MM.1S (cell line): ENCODE measurements at regions not wholly inside any gene's neighbourhood (a gene's known extent, or its start where the extent isn't known, plus 50 kb on each side); places are given as distances from the start of the nearest gene placed in this dataset.
"Not testable (repeated sequence)": the region's sequence is repeated elsewhere in the genome, so short reads cannot be mapped to it uniquely, and the experiment has no call there.

ENCODE experiments used
- DNase-seq: peaks from one replicate; pipeline ENCODE4 v3.0.0-alpha.2; 2015
- H2AFZ ChIP-seq: fragments of 300-600 bp; sonication (generic); 2 replicates; pipeline ENCODE4 v1.6.0; 2016; ENCODE audit warnings: antibody characterized with exemption, low read length
- H3F3A ChIP-seq: fragments of 300-600 bp; sonication (generic); 2 replicates; pipeline ENCODE4 v1.6.1; 2016; ENCODE audit warnings: mild to moderate bottlenecking, antibody characterized with exemption, low read length, moderate library complexity, mixed read lengths; ENCODE audit not compliant: insufficient read depth
- H3K27ac ChIP-seq: fragments of 300-600 bp; sonication (generic); 2 replicates; pipeline ENCODE4 v1.5.1; 2016; ENCODE audit warnings: mild to moderate bottlenecking, low read length
- H3K27me3 ChIP-seq: fragments of 300-600 bp; sonication (generic); replicated peaks from 2 replicates; pipeline ENCODE4 v1.6.0; 2016; ENCODE audit warnings: low read length; ENCODE audit not compliant: insufficient read depth
- H3K36me3 ChIP-seq: fragments of 300-600 bp; sonication (generic); replicated peaks from 2 replicates; pipeline ENCODE4 v1.6.1; 2016; ENCODE audit warnings: mild to moderate bottlenecking, low read length, mixed read lengths; ENCODE audit not compliant: insufficient read depth
- H3K4me1 ChIP-seq: fragments of 300-600 bp; sonication (generic); 2 replicates; pipeline ENCODE4 v1.6.1; 2016; ENCODE audit warnings: low read length, mixed read lengths
- H3K4me2 ChIP-seq: fragments of 300-600 bp; sonication (generic); 2 replicates; pipeline ENCODE4 v1.6.0; 2016; ENCODE audit warnings: low read depth, low read length
- H3K4me3 ChIP-seq: fragments of 300-600 bp; sonication (generic); 2 replicates; pipeline ENCODE4 v1.5.1; 2016; ENCODE audit warnings: low read length, mixed read lengths
- H3K79me2 ChIP-seq: fragments of 300-600 bp; sonication (generic); 2 replicates; pipeline ENCODE4 v1.6.1; 2016; ENCODE audit warnings: mixed run types, low read length, mixed read lengths
- H3K9ac ChIP-seq: fragments of 300-600 bp; sonication (generic); 2 replicates; pipeline ENCODE4 v1.6.1; 2016; ENCODE audit warnings: low read length, mixed read lengths
- H3K9me2 ChIP-seq: fragments of 300-600 bp; sonication (generic); replicated peaks from 2 replicates; pipeline ENCODE4 v1.6.1; 2016; ENCODE audit warnings: mild to moderate bottlenecking, low read length, mixed read lengths; ENCODE audit not compliant: insufficient read depth
- H3K9me3 ChIP-seq: fragments of 300-600 bp; sonication (generic); replicated peaks from 2 replicates; pipeline ENCODE4 v1.6.1; 2016; ENCODE audit warnings: mild to moderate bottlenecking, low read length, mixed read lengths; ENCODE audit not compliant: insufficient read depth
- H4K20me1 ChIP-seq: fragments of 300-600 bp; sonication (generic); 2 replicates; pipeline ENCODE4 v1.6.1; 2016; ENCODE audit warnings: mild to moderate bottlenecking, low read length, moderate library complexity, mixed read lengths; ENCODE audit not compliant: insufficient read depth

- H3K36me3 ChIP-seq, H2AFZ ChIP-seq, H3K4me3 ChIP-seq, H3K9me2 ChIP-seq, H4K20me1 ChIP-seq, H3F3A ChIP-seq, H3K79me2 ChIP-seq, H3K9me3 ChIP-seq, H3K4me1 ChIP-seq, DNase-seq, H3K27me3 ChIP-seq, H3K9ac ChIP-seq, H3K4me2 ChIP-seq: not testable (repeated sequence)
- peak overlapping the region; percentile 55; the same call in 1 of the 2 replicates for H3K27ac ChIP-seq
Measured at GRCh38 chr9:41355712-41356450, 166.8 kb upstream of the ZNG1F start.

DNA sequence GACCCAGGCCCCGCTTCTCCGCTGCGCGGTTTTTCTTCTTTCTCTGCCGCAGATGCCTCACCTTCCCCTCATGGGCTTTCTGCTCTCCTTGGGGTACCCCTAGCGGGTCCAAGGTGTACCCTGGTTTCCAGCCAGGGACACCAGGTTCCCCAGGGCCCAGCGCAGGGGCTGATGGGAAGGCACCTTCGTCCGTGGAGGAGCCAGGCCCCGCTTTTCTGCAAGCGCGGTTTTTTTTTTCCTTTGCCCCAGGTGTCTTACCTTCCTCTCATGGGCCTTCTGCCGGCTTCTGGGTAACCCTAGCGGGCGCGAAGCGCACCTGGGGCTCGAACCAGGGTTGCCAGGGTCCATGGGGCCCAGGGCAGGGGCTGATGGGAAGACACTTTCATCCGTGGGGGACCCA is 165.9 kb upstream of the ZNG1F start:
- H3K79me2 ChIP-seq, H3K9me2 ChIP-seq, H3K4me3 ChIP-seq, H3K36me3 ChIP-seq, H3K4me2 ChIP-seq, H3K27me3 ChIP-seq, H2AFZ ChIP-seq, H3K4me1 ChIP-seq, H3K9me3 ChIP-seq, H3F3A ChIP-seq, H4K20me1 ChIP-seq: not testable (repeated sequence)
- peak; percentile 5 for DNase-seq
- Histone ChIP-seq H3K27ac (peak overlapping the region; percentile 52; the same call in 1 of the 2 replicates), H3K9ac (peak overlapping the region; percentile 33; the same call in 1 of the 2 replicates)

- DNase-seq: peak; percentile 5
- H3K4me2 ChIP-seq, H3K36me3 ChIP-seq, H3K27me3 ChIP-seq, H3K4me1 ChIP-seq, H3F3A ChIP-seq, H3K9me2 ChIP-seq, H3K9me3 ChIP-seq, H3K79me2 ChIP-seq, H4K20me1 ChIP-seq: not testable (repeated sequence)
- peak overlapping the region; percentile 46; the same call in 1 of the 2 replicates for H3K4me3 ChIP-seq
- H3K27ac ChIP-seq: peak overlapping the region; percentile 52; the same call in 1 of the 2 replicates
- peak overlapping the region; percentile 33; the same call in 1 of the 2 replicates for H3K9ac ChIP-seq
- H2AFZ ChIP-seq: 0 out of 2 replicates have a peak overlapping the region, but pooled peaks have one; percentile 15
Measured at GRCh38 chr9:41354060-41354934, 165.2 kb upstream of the ZNG1F start.

DNA sequence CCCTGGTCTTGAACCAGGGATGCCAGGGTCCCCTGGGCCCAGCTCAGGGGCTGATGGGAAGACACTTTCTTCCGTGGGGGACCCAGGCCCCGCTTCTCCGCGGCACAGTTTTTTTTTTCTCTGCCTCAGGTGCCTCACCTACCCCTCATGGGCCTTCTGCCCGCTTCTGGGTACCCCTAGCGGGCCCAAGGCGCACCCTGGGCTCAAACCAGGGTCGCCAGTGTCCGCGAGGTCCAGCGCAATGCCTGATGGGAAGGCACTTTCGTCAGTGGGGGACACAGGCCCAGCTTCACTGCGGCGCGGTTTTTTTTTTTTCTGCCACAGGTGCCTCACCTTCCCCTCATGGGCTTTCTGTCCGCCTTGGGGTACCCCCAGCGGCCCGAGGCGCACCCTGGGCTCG is 163.9 kb upstream of the ZNG1F start:
- not testable (repeated sequence) for H3K4me1 ChIP-seq, H3K9me2 ChIP-seq, H3K79me2 ChIP-seq, H3F3A ChIP-seq, H3K4me2 ChIP-seq, H4K20me1 ChIP-seq, H3K27me3 ChIP-seq, H3K4me3 ChIP-seq, H3K27ac ChIP-seq, H3K36me3 ChIP-seq, H3K9ac ChIP-seq, DNase-seq, H2AFZ ChIP-seq, H3K9me3 ChIP-seq

- not testable (repeated sequence) for H3K4me3 ChIP-seq, H3F3A ChIP-seq, H3K9ac ChIP-seq, H3K36me3 ChIP-seq, H3K9me3 ChIP-seq, H3K4me2 ChIP-seq, H3K4me1 ChIP-seq, H3K9me2 ChIP-seq, H3K27ac ChIP-seq, H3K27me3 ChIP-seq, DNase-seq, H2AFZ ChIP-seq, H4K20me1 ChIP-seq, H3K79me2 ChIP-seq
Measured at GRCh38 chr9:41352390-41352789, 163.3 kb upstream of the ZNG1F start.

- H3K79me2 ChIP-seq, H3F3A ChIP-seq, H3K36me3 ChIP-seq, H3K27ac ChIP-seq, H3K9me3 ChIP-seq, DNase-seq, H3K9ac ChIP-seq, H3K4me3 ChIP-seq, H2AFZ ChIP-seq, H3K4me1 ChIP-seq, H3K4me2 ChIP-seq, H4K20me1 ChIP-seq, H3K9me2 ChIP-seq, H3K27me3 ChIP-seq: not testable (repeated sequence)
Measured at GRCh38 chr9:41347893-41348292, 158.8 kb upstream of the ZNG1F start.

- H3K79me2 ChIP-seq, H3K27me3 ChIP-seq, H3K36me3 ChIP-seq, H3K4me2 ChIP-seq, DNase-seq, H3K9me3 ChIP-seq, H3F3A ChIP-seq, H3K27ac ChIP-seq, H3K4me3 ChIP-seq, H3K4me1 ChIP-seq, H3K9me2 ChIP-seq, H2AFZ ChIP-seq, H4K20me1 ChIP-seq, H3K9ac ChIP-seq: not testable (repeated sequence)
Measured at GRCh38 chr9:41332562-41332961, 143.4 kb upstream of the ZNG1F start.

DNA sequence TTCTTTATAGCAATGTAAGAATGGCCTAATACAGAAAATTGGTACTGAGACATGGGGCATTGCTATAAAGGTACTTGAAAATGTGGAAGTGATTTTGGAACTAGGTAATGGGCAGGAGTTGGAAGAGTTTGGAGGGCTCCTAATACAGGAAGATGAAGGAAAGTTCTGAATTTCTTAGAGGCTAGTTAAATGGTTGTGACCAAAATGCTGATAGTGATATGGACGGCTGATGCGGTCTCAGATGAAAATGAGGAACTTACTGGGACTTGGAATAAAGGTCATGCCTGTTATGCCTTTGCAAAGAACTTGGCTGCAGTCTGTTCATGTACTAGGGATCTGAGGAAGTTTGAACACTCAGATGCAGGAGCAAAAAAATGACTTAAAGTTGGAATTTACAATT is 132.2 kb upstream of the ZNG1F start:
- H3K9ac ChIP-seq, H3F3A ChIP-seq, H3K4me1 ChIP-seq, H4K20me1 ChIP-seq, H3K9me2 ChIP-seq, DNase-seq, H3K4me2 ChIP-seq, H2AFZ ChIP-seq, H3K36me3 ChIP-seq, H3K79me2 ChIP-seq, H3K27me3 ChIP-seq, H3K4me3 ChIP-seq, H3K27ac ChIP-seq, H3K9me3 ChIP-seq: not testable (repeated sequence)
